SK-N-MC (cell line): ENCODE measurements at regions not wholly inside any gene's neighbourhood (a gene's known extent, or its start where the extent isn't known, plus 50 kb on each side); places are given as distances from the start of the nearest gene placed in this dataset.

ENCODE experiments used
- EZH2 ChIP-seq: fragments of 200-600 bp; sonication (generic); IDR thresholded peaks from one replicate; pipeline ENCODE4 v1.6.1; 2017; ENCODE audit warnings: antibody characterized with exemption
- POLR2AphosphoS5 ChIP-seq: IDR thresholded peaks from 2 replicates; pipeline ENCODE4 v1.6.1; 2012; ENCODE audit warnings: mild to moderate bottlenecking, low read depth, low read length, borderline replicate concordance

DNA sequence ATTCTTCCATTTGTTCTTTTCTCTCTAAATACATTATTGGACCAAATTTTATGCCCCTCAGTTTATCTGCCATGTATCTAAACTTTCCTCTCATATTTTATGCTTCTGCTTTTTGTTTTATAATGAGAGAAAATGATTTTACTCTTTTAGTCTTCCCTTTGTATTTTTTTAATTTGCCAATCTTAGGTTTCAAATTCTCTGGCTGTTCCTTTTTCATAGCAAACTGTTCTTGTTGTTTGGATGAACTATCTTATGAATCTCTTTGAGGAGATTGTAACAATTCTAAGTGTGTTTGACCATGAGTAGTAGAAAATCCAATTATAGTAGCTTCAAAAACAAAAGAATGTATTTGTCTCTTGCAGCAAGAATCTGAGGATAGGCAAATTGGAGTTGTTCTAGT, 290.5 kb downstream of the NDFIP2 start:
- TF ChIP-seq EZH2 (no peak), POLR2AphosphoS5 (no peak)
